Vagina (tissue), 2 donors: ENCODE measurements at regions not wholly inside any gene's neighbourhood (a gene's known extent, or its start where the extent isn't known, plus 50 kb on each side); places are given as distances from the start of the nearest gene placed in this dataset.

Source experiments
- CTCF ChIP-seq, 3 experiments: fragments of 450-650 bp in 2 of 3; fragments of 200-600 bp in 1 of 3; sonication (generic) in 1 of 3; IDR thresholded peaks; one replicate each; pipeline ENCODE4 v1.5.1; 2017 to 2019; ENCODE audit warnings: antibody characterized with exemption in 3 of 3, mild to moderate bottlenecking in 2 of 3, moderate library complexity in 2 of 3
- POLR2A ChIP-seq, 2 donors: fragments of 450-650 bp; IDR thresholded peaks; one replicate each; pipeline ENCODE4 v1.6.1; 2017; ENCODE audit warnings: antibody characterized with exemption in 2 of 2, mild to moderate bottlenecking in 2 of 2, moderate library complexity in 2 of 2
- POLR2AphosphoS5 ChIP-seq, 2 donors: sonication (generic); formaldehyde crosslinking; IDR thresholded peaks; one replicate each; pipeline ENCODE4 v1.9.0; 2017; ENCODE audit warnings: antibody characterized with exemption in 2 of 2, mild to moderate bottlenecking in 2 of 2, low read depth in 1 of 2; ENCODE audit not compliant: insufficient read depth in 1 of 2

GRCh38 chr5:101866473-101866872, 429.6 kb downstream of the SLCO4C1 start:
- TF ChIP-seq POLR2A (IDR thresholded peaks at IDR 0.05) (no peak), CTCF (IDR thresholded peaks at IDR 0.05) (no peak), POLR2AphosphoS5 (IDR thresholded peaks at IDR 0.05; ENCODE audit: insufficient read depth in 1 of 2, low read depth in 1 of 2) (no peak)
